H1 (cell line): ENCODE measurements at regions not wholly inside any gene's neighbourhood (a gene's known extent, or its start where the extent isn't known, plus 50 kb on each side); places are given as distances from the start of the nearest gene placed in this dataset.

Source experiments
- CTCF ChIA-PET: fragments of 300-600 bp; sonication (Branson Sonifier 250); formaldehyde crosslinking; loops from one replicate; lab custom pipeline; 2021; ENCODE audit not compliant: partially characterized antibody; lab: Charles Lee
- POLR2A ChIA-PET: fragments of 300-600 bp; sonication (Branson Sonifier 250); formaldehyde crosslinking; loops from one replicate; lab custom pipeline; 2021; ENCODE audit warnings: inconsistent platforms; ENCODE audit not compliant: partially characterized antibody; lab: Charles Lee
- DNase-seq, 2 experiments: peaks; one replicate each; pipeline versions ENCODE4 v3.0.0 to v3.0.0-alpha.2; 2010 to 2022; ENCODE audit warnings: low spot score in 2 of 2, low read depth in 1 of 2, mixed read lengths in 1 of 2
- FAIRE-seq: peaks from 2 replicates; lab custom pipeline; 2011; peaks lifted over from hg19 to GRCh38; lab: Jason Lieb, UNC
- H2AFZ ChIP-seq: 2 replicates; pipeline ENCODE4 v1.8.1; 2012; ENCODE audit warnings: low read length, inconsistent platforms
- H2AK5ac ChIP-seq: 2 replicates; pipeline ENCODE4 v1.6.1; 2013; ENCODE audit warnings: low read depth, low read length
- H2BK120ac ChIP-seq: replicated peaks from 2 replicates; pipeline ENCODE3; 2013; ENCODE audit warnings: low read depth, low read length, inconsistent platforms
- H2BK12ac ChIP-seq: 2 replicates; pipeline ENCODE4 v1.6.1; 2013; ENCODE audit warnings: low read depth, low read length
- H2BK15ac ChIP-seq: 2 replicates; pipeline ENCODE4 v1.6.1; 2013; ENCODE audit warnings: low read length
- H2BK20ac ChIP-seq: 2 replicates; pipeline ENCODE4 v1.6.1; 2013; ENCODE audit warnings: low read length
- H2BK5ac ChIP-seq: 2 replicates; pipeline ENCODE4 v1.6.1; 2013; ENCODE audit warnings: low read depth, low read length
- H3K14ac ChIP-seq: 2 replicates; pipeline ENCODE4 v1.6.1; 2013; ENCODE audit warnings: inconsistent platforms; ENCODE audit not compliant: insufficient read length
- H3K18ac ChIP-seq: 2 replicates; pipeline ENCODE4 v1.6.1; 2013; ENCODE audit warnings: low read length; ENCODE audit errors: extremely low read depth
- H3K23ac ChIP-seq: 2 replicates; pipeline ENCODE4 v1.6.1; 2013; ENCODE audit warnings: inconsistent platforms; ENCODE audit not compliant: insufficient read length
- H3K23me2 ChIP-seq: 2 replicates; pipeline ENCODE4 v1.6.1; 2013; ENCODE audit warnings: low read depth, low read length
- H3K27ac ChIP-seq: 2 replicates; pipeline ENCODE4 v1.6.1; 2011; ENCODE audit warnings: low read depth, low read length, inconsistent platforms
- H3K27me3 ChIP-seq, 4 experiments: replicated peaks in 1 of 4; 1 replicate in 1 of 4; 2 replicates in 3 of 4; pipeline versions ENCODE4 v1.6.1 to v1.8.1; 2011 to 2013; ENCODE audit warnings: low read length in 3 of 4, mild to moderate bottlenecking in 3 of 4, inconsistent platforms in 2 of 4, mixed read lengths in 2 of 4, moderate library complexity in 1 of 4; ENCODE audit not compliant: control insufficient read depth in 3 of 4, insufficient read depth in 3 of 4; ENCODE audit errors: extremely low read depth in 1 of 4
- H3K36me3 ChIP-seq, 4 experiments: 2 replicates each; pipeline versions ENCODE4 v1.6.1 to v1.8.1; 2011 to 2013; ENCODE audit warnings: mild to moderate bottlenecking in 4 of 4, low read length in 3 of 4, moderate library complexity in 2 of 4, control low read depth in 1 of 4, inconsistent platforms in 1 of 4; ENCODE audit not compliant: insufficient read depth in 4 of 4, control insufficient read depth in 2 of 4
- H3K4ac ChIP-seq: replicated peaks from 2 replicates; pipeline ENCODE3; 2013; ENCODE audit warnings: low read length, low read depth, mixed read lengths, inconsistent platforms; ENCODE audit not compliant: insufficient read length
- H3K4me1 ChIP-seq, 4 experiments: replicated peaks in 1 of 4; 1 replicate in 1 of 4; 2 replicates in 3 of 4; pipeline versions ENCODE4 v1.6.1 to v1.8.1; 2011 to 2013; ENCODE audit warnings: low read length in 3 of 4, inconsistent platforms in 2 of 4, mixed read lengths in 1 of 4; ENCODE audit not compliant: insufficient read depth in 4 of 4, control insufficient read depth in 3 of 4
- H3K4me2 ChIP-seq, 2 experiments: 2 replicates each; pipeline versions ENCODE4 v1.6.1 to v1.8.1; 2011 to 2013; ENCODE audit warnings: low read depth in 2 of 2, low read length in 2 of 2, control low read depth in 1 of 2, inconsistent platforms in 1 of 2, mild to moderate bottlenecking in 1 of 2; ENCODE audit not compliant: insufficient read depth in 1 of 2
- H3K4me3 ChIP-seq, 4 experiments: fragments of 200-600, 300-600 bp in 1 of 4; sonication (generic), shearing (Covaris generic), sonication (Bioruptor Twin) in 1 of 4; 2 replicates each; pipeline versions ENCODE4 v1.5.1 to v1.8.1; 2011 to 2016; ENCODE audit warnings: low read length in 4 of 4, low read depth in 3 of 4, control low read depth in 2 of 4, inconsistent platforms in 2 of 4, mild to moderate bottlenecking in 2 of 4, mixed read lengths in 1 of 4, moderate library complexity in 1 of 4; ENCODE audit not compliant: insufficient read depth in 2 of 4; ENCODE audit errors: extremely low read depth in 1 of 4
- H3K56ac ChIP-seq: replicated peaks from 2 replicates; pipeline ENCODE3; 2013; ENCODE audit warnings: low read depth, mild to moderate bottlenecking, mixed read lengths, low read length, inconsistent platforms; ENCODE audit not compliant: insufficient read length
- H3K79me1 ChIP-seq: 2 replicates; pipeline ENCODE4 v1.6.1; 2013; ENCODE audit warnings: low read depth, low read length, control low read depth
- H3K79me2 ChIP-seq, 2 experiments: 2 replicates each; pipeline versions ENCODE4 v1.6.1 to v1.8.1; 2012 to 2013; ENCODE audit warnings: low read length in 2 of 2, mild to moderate bottlenecking in 2 of 2, inconsistent platforms in 1 of 2; ENCODE audit not compliant: insufficient read depth in 2 of 2, control insufficient read depth in 1 of 2
- H3K9ac ChIP-seq, 4 experiments: replicated peaks in 1 of 4; 1 replicate in 1 of 4; 2 replicates in 3 of 4; pipeline versions ENCODE4 v1.6.1 to v1.8.1; 2011 to 2013; ENCODE audit warnings: low read depth in 3 of 4, low read length in 3 of 4, control low read depth in 2 of 4, mild to moderate bottlenecking in 2 of 4, moderate library complexity in 2 of 4, inconsistent platforms in 1 of 4; ENCODE audit errors: extremely low read depth in 1 of 4
- H3K9me3 ChIP-seq, 2 experiments: 2 replicates each; pipeline versions ENCODE4 v1.6.1 to v1.8.1; 2012 to 2013; ENCODE audit warnings: mild to moderate bottlenecking in 2 of 2, moderate library complexity in 2 of 2, control low read depth in 1 of 2, inconsistent platforms in 1 of 2, low read depth in 1 of 2, low read length in 1 of 2, mixed read lengths in 1 of 2; ENCODE audit not compliant: insufficient read depth in 2 of 2
- H4K20me1 ChIP-seq, 2 experiments: replicated peaks in 1 of 2; 2 replicates each; pipeline versions ENCODE3 to v1.8.1; 2011 to 2013; ENCODE audit warnings: inconsistent platforms in 2 of 2, low read length in 2 of 2, mild to moderate bottlenecking in 1 of 2; ENCODE audit not compliant: insufficient read depth in 2 of 2, control insufficient read depth in 1 of 2
- H4K5ac ChIP-seq: 2 replicates; pipeline ENCODE4 v1.6.1; 2013; ENCODE audit warnings: low read length, low read depth, mixed read lengths, inconsistent platforms; ENCODE audit not compliant: insufficient read length
- H4K8ac ChIP-seq: 2 replicates; pipeline ENCODE4 v1.8.0; 2013; ENCODE audit warnings: mild to moderate bottlenecking, moderate library complexity, low read length, inconsistent platforms; ENCODE audit not compliant: insufficient read depth; ENCODE audit errors: extremely low read depth
- H4K91ac ChIP-seq: replicated peaks from 2 replicates; pipeline ENCODE3; 2013; ENCODE audit warnings: low read length, mixed read lengths, inconsistent platforms; ENCODE audit not compliant: insufficient read length
- BACH1 ChIP-seq: IDR thresholded peaks from 2 replicates; pipeline ENCODE4 v1.6.1; 2012; ENCODE audit warnings: low read length, improper control_type of control experiment
- CEBPB ChIP-seq: IDR thresholded peaks from 2 replicates; pipeline ENCODE4 v1.6.1; 2012; ENCODE audit warnings: low read depth, low read length
- SIN3A ChIP-seq, 2 experiments: IDR thresholded peaks in 1 of 2; conservative IDR thresholded peaks in 1 of 2; 2 replicates each; pipeline ENCODE4 v1.6.1; 2011 to 2012; ENCODE audit warnings: low read length in 2 of 2, improper control_type of control experiment in 1 of 2, low read depth in 1 of 2, mild to moderate bottlenecking in 1 of 2
- YY1 ChIP-seq: IDR thresholded peaks from 2 replicates; pipeline ENCODE4 v1.6.1; 2011; ENCODE audit warnings: low read depth, mild to moderate bottlenecking, low read length
- ZNF274 ChIP-seq: IDR thresholded peaks from 2 replicates; pipeline ENCODE4 v1.7.0; 2012; ENCODE audit warnings: low read length, borderline replicate concordance; ENCODE audit errors: extremely low read depth
- WGBS, 2 experiments: shearing (Covaris generic) in 1 of 2; methylation state at CpG; one replicate each; pipeline versions ENCODE4 v1.1.6 to v1.1.7; 2013 to 2015; ENCODE audit warnings: low lambda C conversion rate in 2 of 2, mixed read lengths in 2 of 2, inconsistent platforms in 1 of 2, low coverage in 1 of 2, missing lambda C conversion rate in 1 of 2; ENCODE audit not compliant: insufficient replicate concordance in 2 of 2, insufficient coverage in 1 of 2, insufficient read length in 1 of 2; ENCODE audit errors: extremely low coverage in 1 of 2, missing lambda C conversion rate in 1 of 2; 5-methylcytosine and 5-hydroxymethylcytosine counted together

- no peaks in the 10 kb centered on the region for H4K20me1 ChIP-seq
- H2AK5ac ChIP-seq: no peak overlapping the region
- H4K5ac ChIP-seq: no peak overlapping the region
- H2BK15ac ChIP-seq: no peak overlapping the region
- DNase-seq (no peak), FAIRE-seq (no peak)
- no peak overlapping the region for H3K27ac ChIP-seq
- no peak overlapping the region for H2BK12ac ChIP-seq
- WGBS, 2 experiments: 100% methylated on average over 1 of the region's 1 CpG; no CpG with 5 or more reads in 1 of the 2 experiments
- no peak overlapping the region for H2AFZ ChIP-seq
- H3K4me2 ChIP-seq: no peak overlapping the region
- no peaks in the 10 kb centered on the region for H3K23me2 ChIP-seq
- H3K79me1 ChIP-seq: no peaks in the 10 kb centered on the region
- no peak overlapping the region for H2BK5ac ChIP-seq
- no peaks in the 10 kb centered on the region for H3K4me1 ChIP-seq
- H3K14ac ChIP-seq: no peak overlapping the region
- H3K9me3 ChIP-seq: no peaks in the 10 kb centered on the region
- no peaks in the 10 kb centered on the region for H3K79me2 ChIP-seq
- H3K4ac ChIP-seq: no peak overlapping the region
- no peak overlapping the region for H4K8ac ChIP-seq
- H3K27me3 ChIP-seq: no peaks in the 10 kb centered on the region
- no peaks in the 10 kb centered on the region for H3K36me3 ChIP-seq
- CTCF ChIA-PET: no interaction called here
- H3K9ac ChIP-seq: no peak overlapping the region
- no peak overlapping the region for H2BK120ac ChIP-seq
- POLR2A ChIA-PET: no interaction called here
- H3K23ac ChIP-seq: no peak overlapping the region
- no peak overlapping the region for H3K4me3 ChIP-seq
- H4K91ac ChIP-seq: no peak overlapping the region
- no peak overlapping the region for H3K18ac ChIP-seq
- no peak overlapping the region for H3K56ac ChIP-seq
- H2BK20ac ChIP-seq: no peak overlapping the region
- TF ChIP-seq ZNF274 (no peak), SIN3A (conservative IDR thresholded peaks at IDR 0.05 in 1 of 2, IDR thresholded peaks at IDR 0.05 in 1 of 2; ENCODE audit: low read depth in 1 of 2, low read length in 2 of 2) (no peak), BACH1 (no peak), YY1 (no peak), CEBPB (no peak)
Observed at GRCh38 chr1:104440011-104440410, 690.3 kb downstream of the AMY1C start.
